HG02798 (cell line): ENCODE measurements at regions not wholly inside any gene's neighbourhood (a gene's known extent, or its start where the extent isn't known, plus 50 kb on each side); places are given as distances from the start of the nearest gene placed in this dataset.
"Not testable (repeated sequence)": the region's sequence is repeated elsewhere in the genome, so short reads cannot be mapped to it uniquely, and the experiment has no call there.

ENCODE experiments used
- ATAC-seq: cut with Tn5 transposase; IDR thresholded peaks from one replicate; pipeline ENCODE4 v1.9.1; 2021; ENCODE audit warnings: mild to moderate bottlenecking; ENCODE audit not compliant: unreplicated experiment, poor library complexity

DNA sequence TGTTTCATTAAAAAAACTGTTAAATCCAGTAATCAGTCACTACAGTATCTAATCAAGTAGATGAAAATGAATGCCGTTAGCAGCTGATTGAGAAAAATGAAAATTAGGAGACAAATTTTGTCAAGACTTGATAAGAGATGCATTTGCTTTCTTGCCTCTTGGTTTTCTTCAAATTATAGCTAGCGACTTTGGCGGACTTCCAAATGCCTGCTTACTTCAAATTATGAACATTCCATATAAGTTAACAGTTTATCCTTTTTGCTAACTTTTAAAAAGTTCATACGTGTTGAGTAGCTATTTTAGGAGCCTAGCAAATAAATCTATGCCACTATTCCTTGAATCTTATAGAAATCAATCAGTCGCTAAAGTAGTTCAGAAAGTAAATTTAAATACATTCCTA is 58.8 kb downstream of the PPP4R3C start:
- ATAC-seq, result no peak

DNA sequence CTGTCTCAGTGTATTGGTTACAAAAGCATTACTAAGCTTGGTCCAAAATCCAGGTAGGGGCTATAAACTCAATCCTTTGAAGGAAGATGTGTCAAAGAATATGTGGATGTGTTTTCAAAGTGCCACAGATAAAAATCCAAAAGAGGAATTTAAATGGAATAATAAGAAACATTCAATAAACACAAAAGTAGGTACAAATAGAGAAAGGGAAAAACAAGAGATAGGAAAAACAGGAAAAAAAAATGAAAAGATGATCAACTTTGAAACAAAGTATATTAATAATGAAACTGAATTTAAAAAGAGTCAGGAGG is 64.0 kb downstream of the PPP4R3C start:
- ATAC-seq, result no peak

DNA sequence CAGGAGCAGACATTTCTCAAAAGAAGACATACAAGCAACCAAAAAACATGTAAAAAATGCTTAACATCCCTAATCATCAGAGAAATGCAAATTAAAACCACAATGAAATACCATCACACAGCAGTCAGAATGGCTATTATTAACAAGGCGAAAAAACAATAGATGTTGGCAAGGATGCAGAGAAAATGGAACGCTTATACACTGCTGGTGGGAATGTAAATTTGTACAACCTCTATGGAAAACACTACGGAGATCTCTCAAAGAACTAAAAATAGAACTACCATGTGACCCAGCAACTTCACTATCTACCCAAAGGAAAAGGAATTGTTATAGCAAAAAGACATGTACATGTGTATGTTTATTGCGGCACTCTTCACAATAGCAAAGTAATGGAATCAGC is 71.5 kb downstream of the PPP4R3C start:
- no peak for ATAC-seq

DNA sequence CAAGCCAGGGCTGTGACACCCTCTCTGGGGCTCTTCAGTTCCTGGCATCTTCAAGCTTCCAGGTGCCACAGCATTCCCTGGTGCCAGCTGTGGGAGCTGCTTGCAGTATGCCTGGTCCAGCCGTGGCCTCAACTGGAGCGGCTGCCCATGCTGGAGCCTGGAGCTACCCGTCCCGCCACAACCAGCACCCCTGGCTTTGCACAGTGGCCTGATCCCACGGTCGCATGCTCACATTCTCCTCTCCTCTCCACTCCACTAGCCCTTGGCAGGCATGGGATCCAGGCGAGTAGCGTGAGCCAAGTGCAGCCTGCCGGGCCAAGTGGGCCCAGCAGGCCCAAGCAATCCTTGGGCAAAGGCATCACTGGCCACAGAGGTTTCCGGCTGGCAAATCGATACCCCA is 81.7 kb downstream of the PPP4R3C start:
- ATAC-seq, result no peak

DNA sequence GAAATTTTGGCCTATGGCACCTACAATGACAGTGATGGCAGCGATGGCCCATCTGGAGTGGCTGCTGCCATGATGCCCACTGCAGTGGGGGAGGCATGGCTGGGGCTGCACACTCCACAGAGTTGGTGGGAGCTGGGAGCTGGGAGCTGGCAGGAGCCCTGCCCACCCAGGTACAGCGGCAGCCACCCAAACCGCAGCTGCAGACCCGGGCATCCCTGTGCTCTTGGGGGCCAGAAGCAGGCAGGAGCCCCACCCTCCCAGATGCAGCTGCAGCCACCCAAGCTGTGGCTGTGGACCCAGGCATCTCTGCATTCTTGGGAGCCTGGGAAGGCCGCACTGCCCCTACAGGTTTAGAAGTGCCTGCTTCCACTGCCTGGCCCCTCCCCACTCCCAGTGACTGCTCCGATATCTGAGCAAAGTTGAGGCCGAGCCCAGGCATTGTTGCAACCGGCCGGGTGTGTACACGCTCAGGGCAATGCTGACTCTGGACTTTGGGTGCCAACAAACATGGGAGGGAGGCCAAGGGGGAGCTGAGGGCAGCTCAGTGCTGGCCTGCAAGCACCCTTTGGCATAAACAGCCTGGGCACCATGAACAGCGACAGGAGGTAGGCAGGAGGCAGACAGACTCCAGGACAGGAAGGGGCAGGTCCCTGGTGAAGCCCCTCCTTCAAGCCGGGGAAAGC is 82.8 kb downstream of the PPP4R3C start:
- ATAC-seq, result no peak

DNA sequence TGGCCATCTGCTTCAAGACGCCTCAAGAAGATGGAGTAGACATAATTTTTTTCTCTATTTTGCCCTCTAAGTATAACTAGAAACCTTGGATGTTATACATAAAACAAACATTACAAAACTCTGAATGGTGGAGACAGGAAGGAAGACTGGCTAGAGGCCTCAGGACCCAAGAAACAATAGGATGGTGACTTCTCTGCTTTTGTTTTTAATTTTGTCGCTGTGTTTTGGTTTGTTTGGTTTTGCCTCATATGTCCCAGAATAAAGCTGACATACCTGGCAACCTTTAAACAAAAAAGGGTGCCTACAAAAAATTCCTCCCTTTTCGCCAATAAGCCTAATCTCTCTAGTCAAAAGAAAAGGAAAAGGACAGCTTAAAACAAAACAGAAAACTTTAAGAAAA is 109.1 kb downstream of the PPP4R3C start:
- no peak for ATAC-seq

DNA sequence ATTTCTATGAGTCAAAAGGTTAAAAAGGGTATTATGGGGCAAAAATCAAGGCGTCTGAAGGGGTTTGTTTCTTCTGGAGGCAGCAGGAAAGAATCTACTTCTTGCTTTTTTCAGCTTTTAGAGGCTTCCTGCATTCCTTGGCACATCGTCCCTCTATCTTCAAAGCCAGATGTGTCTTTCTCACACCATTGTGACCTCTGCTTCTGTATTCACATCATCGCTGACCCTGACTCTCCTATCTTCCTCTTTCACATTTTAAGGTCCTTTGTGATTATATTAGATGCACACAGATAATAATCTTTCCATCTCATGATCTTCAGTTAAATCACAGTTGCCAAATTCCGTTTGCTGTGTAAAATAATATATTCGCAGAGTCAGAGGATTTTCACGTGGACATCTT is 112.7 kb downstream of the PPP4R3C start:
- no peak for ATAC-seq

DNA sequence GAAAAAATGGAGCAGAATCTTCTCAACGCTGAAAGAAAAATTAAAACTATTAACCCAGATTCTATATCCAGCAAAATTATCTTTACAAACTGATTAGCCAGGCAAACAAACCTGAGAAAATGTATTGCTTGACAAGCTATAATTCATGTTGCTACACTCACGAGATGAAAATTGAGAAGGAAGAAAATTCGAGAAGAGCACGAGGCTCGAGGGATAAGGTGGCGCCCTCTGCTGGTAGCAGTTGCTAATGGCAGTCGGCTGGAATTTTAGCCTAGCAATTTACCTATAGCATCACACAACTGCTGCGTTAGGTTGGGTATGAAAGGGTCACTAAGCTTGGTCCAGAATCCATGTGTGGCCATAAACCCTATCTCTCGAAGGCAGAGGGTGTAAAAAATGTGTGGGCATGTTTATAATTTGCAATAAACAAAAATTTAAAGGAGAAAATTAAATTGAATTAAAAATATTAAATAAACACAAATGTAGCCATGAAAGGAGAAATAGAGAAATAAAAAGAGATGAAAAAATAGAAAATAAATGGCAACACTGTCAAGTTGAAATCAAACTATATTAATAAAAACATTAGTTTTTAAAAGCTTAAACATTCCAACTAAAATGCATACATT is 126.6 kb downstream of the PPP4R3C start:
- no peak for ATAC-seq

DNA sequence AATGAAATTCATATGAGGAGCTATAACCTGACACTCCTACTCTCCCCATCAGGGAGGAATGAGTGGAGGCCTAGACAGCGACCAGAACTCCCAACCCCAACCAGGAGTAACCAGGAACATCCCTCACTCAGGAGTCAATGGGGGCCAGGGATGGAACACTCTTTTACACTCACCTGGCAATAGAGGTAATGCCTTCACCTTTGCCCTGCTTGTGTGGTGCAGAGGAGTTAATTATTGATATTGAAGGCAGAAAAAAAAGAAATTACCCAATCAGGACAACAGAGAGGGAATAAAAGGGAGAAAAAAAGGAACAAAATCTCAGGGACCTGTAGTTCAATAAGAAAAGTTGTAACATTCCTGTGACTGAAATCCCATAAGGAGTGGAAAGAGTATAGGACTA is 141.5 kb downstream of the PPP4R3C start:
- ATAC-seq, result no peak

DNA sequence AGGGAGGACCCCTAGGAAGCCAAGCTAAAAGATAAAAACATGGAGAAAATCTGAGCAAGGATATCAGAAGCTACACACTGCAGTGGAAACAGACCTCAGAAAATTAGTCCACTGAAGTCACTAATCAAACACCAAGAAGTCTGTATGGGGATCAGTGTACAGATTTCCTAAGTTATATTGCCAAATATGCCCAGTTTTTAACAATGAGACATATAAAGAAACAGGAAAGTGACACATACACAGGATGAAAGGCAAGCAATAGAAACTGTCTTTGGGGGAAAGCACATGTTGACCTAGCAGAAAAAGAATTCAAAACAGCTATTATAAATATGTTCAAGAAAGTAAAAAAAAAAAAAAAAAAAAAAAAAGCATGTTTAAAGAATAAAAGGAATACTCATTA is 153.7 kb downstream of the PPP4R3C start:
- ATAC-seq, result no peak

DNA sequence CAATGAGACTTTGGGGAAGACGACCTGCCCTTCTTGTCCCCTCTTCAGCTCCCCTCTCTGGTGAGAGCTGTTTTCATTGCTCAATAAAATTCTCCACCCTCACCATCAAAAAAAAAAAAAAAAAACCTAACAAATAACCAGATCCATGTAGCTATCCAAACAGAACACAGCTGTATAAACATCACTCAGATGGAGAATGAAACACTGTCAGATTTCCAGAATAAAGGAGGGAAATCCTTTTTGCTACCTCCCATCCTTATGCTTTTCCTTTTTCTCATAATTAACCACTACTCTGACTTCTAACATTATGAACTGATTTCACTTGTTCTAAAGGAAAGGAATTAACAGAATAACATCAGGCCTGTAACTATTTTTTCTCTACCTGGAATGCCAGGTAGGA is 155.6 kb downstream of the PPP4R3C start:
- no peak for ATAC-seq

DNA sequence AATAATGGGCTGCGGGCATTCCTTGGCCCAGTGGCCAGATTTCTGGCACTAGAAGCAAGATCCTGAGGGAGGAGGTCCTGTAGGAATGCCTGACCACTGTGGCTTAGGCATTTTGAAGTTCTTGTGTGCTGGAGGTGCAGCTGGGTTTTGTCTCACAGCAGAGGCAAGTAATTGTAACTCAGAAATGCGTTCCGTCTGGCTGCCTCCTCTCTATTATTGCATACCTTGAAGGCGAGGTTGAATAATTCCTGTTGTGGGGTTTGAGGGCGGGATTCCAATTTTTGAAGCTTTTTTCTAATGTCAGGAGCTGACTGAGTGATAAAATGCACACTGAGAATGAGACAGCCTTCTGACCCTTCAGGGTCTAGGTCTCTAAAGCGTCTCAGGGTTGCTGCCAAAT is 170.6 kb downstream of the PPP4R3C start:
- not testable (repeated sequence) for ATAC-seq

DNA sequence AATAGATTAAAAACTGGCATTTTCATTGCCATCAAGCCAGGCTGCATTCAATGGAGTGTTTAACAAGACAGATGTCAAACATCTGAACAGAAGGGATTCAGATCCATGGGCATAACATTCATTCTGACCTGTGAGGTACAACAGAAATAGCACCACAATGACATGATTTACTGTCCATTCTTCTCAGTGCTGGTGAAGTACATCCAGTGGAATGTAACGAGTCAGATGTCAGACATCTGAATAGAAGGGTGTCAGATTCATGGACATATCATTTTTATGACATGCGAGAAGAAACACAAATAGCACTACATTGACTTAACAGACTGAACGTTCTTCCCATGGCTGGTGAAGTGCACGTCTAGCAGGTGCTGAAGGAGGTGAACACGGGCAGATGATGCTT is 186.4 kb downstream of the PPP4R3C start:
- no peak for ATAC-seq

DNA sequence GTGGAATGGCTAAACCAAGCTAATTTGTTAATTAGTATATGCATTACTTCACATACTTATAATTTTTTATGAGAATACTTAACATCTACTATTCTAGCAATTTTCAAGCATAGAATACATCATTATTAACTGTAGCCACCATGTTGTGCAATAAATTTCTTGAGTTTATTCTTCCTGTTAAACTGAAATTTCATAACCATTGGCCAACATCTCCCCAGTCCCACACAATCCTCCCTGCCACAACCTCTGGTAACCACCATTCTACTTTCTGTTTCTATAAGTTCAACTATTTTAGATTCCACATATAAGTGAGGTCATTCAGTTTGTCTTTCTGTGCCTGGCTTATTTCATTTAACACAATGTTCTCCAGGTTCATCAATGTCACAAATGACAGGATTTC is 208.5 kb downstream of the PPP4R3C start:
- ATAC-seq, result no peak

DNA sequence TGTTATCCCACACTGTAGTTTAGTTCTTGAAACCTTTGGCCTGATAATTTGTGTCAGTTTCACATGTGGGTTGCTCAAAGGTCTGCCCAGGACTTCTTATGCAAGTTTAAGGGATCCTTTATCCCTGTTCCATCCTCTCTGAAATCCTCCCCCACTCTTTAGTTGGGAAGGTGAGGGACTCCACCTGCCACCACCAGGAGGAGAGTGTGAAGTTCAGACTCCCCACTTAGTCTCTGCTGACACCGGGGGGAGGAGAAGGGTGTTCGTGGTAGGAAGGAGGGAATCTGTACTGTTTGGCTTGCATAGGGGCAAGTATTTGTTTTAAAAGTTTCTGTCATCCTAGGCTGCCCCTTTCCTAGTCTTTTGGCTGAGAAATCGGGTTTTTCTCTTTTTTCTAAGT is 211.8 kb downstream of the PPP4R3C start:
- no peak for ATAC-seq

DNA sequence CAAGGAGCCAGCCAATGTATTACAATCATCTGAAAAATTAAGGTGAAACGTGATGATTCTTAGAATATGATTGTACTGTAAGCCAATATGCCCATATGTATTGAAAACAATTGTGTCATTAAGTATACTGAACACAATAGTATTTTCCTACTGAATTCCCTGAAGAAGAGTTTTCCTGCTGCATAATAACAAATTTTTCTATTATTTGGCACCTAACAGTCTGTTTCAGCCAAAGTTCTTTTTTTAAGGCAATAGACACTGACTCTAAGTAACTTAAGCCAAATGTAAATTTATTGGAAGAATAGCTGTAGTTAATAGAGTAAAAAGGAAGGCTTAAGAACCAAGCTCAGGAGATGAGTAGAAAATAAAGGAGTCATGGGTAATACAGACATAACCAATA is 220.6 kb downstream of the PPP4R3C start:
- no peak for ATAC-seq

DNA sequence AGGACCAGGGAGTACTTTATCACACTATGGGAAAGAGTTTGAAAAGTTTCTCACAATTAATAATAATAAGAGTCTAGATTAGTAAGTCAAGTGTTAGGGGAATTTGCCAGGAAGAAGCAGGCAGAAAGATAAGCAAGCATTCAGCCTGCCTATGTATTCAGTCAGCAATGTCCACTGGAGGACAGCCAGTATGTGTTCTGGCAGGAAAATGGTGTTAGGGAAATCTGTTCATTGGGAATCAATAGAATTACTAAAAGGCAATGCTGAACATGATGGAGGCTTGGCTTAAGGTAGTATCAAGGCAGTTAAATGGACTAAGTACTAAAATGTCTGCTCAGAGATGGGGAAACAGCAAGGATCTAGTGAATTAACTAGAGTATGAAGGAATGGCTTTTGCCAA is 221.2 kb downstream of the PPP4R3C start:
- no peak for ATAC-seq

DNA sequence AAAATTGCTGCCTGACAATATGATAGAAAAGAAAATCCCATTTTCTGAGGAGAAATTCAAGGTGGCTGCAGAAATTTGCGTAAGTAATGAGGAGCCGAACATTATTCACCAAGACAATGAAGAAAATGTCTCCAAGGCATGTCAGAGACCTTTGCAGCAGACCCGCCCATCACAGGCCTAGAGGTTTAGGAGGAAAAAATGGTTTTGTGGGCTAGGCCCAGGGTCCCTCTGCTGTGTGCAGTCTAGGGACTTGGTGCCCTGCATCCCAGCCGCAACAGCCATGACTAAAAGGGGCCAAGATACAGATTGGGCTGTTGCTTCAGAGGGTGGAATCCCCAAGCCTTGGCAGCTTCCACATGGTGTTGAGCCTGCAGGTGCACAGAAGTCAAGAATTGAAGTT is 223.1 kb downstream of the PPP4R3C start:
- not testable (repeated sequence) for ATAC-seq

DNA sequence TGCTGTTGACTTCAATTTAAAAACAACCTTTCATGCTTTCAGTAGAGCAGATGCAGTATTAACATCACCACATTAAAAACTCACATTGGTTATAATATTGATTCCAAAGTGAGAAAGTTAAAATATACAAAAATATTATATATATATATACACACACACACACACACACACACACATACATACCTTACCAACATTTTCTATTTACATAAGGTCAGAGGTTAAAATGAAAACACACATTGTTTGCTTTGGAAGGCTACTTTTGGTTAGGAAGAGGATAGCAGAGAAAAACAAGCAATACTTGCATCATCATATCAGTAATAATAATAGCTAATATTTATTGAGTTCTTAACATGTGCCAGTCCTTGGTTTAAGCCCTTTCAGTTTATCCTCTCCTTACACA is 226.5 kb downstream of the PPP4R3C start:
- no peak for ATAC-seq

DNA sequence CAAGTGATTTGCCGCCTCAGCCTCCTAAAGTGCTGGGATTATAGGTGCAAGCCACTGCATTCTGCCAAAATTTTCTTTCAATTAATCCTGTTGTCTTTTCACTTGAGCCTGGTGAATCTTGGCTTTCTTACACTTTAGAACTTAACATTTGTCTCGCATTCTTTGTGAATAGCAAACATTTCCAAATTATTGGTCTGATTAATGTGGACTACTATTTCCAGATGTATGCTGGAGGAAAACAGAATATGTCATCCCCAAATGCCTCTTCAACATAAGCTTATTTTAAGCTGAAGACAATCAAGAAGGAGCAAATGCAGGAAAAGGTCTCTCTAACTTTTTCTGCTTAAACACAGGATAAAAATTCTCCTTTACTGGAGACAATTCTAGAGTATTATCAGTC is 233.4 kb downstream of the PPP4R3C start:
- ATAC-seq, result no peak

DNA sequence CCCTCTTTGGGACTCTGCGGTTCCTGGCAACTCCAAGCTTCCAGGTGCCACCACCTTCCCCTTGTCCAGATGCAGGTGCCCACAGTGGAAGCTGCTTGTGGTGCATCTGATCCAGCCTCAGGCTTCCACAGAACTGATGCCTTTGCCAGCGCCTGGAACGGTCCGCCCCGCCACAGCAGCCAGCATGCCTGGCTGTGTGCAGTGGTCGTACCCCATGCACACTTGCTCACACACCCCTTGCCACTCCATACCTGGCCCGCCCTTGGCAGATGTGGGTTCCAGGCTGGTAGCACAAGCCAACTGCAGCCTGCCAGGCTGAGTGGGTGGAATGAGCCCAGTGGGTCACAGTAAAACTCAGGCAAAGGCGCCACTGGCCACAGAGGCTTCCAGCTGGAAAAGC is 240.5 kb downstream of the PPP4R3C start:
- ATAC-seq, result no peak

DNA sequence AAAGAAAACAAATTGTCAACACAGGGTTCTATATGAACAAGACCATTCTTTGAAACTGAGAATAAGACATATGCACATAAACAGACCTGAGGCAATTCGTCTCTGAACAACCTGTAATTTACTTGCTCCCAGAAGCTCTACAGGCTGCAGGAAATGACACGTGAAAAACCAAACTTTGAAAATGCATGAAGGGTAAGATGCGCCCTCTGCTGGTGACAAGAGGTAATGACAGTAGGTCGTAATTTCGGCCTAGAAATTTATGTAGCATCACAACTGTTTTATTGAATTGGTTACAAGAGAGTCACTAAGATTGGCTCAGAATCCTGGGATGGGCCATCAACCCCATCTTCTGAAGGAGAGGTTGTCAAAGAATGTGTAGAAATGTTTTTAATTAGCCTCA is 276.5 kb downstream of the PPP4R3C start:
- no peak for ATAC-seq

DNA sequence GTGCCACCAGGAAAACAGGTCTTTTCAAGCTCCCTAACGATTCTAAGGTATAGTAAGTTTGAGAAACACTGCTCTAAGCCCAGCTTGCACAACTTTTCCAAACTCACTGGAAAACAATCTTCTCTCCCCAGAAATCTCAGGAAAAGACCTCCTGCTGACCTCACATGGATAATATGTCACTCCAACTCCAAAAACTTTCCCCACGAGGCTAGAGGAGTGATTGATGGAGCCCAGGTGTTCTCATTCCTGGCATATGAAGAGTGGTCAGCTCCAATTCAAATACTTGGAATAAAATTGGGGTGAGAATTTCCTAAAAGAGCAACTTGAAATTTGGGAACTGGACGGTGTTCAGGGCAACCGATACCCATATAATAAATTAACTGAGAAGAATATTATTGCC is 299.9 kb downstream of the PPP4R3C start:
- ATAC-seq, result no peak
